IPS DF 4.7 (cell line): ENCODE measurements at regions not wholly inside any gene's neighbourhood (a gene's known extent, or its start where the extent isn't known, plus 50 kb on each side); places are given as distances from the start of the nearest gene placed in this dataset.

Experiments used
- DNase-seq: peaks from one replicate; pipeline ENCODE4 v3.0.0-alpha.2; 2013; ENCODE audit warnings: low spot score; ENCODE audit errors: extremely low read depth

- no peak for DNase-seq
These were observed 152.0 kb downstream of the CHRM3 start for GRCh38 chr1:239538239-239538988.

DNA sequence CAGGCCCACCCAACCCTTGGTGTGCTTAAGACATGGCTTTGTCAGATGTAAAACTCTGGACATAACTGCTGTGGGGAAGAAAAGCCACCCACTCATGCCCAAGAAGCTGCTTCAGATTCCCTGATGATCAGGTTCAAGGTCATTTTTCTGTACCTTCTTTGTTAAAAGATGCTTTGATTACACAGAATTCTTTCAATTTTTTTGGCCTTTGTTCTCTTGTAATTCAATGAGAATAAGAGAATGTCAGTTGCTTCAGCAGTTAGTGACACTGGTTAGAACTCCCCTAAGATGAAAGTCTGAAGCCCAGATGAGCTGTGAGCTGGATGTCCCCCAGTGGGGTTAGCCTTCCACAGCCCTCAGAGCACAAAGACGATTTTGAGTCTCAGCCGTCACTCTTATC is 152.7 kb downstream of the CHRM3 start:
- no peak for DNase-seq

DNA sequence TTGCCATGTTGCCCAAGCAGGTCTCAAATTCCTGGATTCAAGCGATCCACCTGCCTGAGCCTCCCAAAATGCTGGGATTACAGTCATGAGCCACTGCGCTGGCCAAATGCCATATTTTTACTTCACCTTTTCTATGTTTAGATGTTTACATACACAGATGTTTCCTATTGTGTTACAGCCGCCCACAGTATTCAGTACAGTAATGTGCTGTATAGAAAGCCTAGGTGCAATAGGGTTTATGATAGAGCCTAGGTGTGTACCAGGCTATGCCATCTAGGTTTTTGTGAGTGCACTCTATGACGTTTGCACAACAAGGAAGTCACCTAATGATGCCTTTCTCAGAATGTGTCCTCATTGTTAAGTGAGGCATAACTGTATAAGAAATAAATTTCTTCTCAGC is 153.4 kb downstream of the CHRM3 start:
- no peak for DNase-seq

GRCh38 chr1:239543873-239544272 is 157.5 kb downstream of the CHRM3 start:
- DNase-seq = no peak

DNA sequence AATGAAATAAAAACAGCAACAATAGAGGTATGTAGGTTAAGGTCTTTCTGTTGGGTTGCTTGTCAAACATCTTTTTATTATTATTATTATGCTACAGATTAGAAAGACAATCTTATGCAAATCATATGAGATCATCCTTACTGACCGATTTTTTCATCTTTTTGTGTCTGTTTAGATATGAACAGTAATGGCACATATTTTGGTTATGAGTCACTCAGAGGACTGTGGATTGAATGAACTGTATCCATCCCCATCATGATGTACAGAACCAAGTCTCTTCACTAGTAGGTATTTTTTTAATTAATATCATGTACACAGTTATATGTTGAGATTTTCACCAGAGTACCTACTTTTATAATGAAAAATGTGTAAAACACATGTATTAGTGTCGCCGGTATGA is 159.1 kb downstream of the CHRM3 start:
- no peak for DNase-seq

DNA sequence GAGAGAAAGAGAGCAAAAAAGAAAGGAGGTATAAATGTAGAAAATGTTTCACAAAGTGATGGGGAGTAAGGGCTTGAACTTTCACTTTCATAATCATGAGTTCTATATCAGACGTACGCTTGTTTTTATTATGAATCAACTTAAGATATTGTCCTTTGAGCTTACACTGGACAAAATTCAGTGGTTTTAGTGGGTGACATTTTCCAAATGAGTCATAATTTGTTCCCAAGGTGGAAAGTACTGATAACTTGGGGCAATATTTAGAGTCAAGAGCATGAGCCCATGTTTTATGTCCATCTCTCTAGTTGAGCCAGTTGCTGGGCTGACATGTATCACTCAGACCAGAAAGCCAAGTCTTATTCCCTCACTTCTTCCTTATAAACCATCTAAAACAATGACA is 161.6 kb downstream of the CHRM3 start:
- no peak for DNase-seq

DNA sequence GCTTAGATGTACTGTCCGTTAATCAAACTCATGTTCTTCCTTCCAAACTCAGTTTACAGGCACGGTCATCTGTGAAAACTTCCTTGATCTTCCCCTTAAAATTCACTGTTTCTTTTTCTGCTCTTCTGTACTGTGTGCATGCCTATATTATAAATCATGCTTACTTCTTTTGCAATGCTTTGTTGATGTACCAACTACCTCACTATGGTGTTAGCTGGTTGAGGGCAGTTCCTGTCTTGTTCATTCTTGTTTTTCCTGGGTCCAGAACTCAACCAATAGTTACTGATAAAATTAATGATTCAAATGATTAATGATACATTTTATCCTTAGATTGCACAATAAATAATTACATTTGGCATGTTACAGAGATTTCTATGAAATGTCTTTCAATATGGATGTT is 163.8 kb downstream of the CHRM3 start:
- DNase-seq = no peak

- no peak for DNase-seq
These were observed 169.0 kb downstream of the CHRM3 start for GRCh38 chr1:239555350-239555749.

- DNase-seq = no peak
These were observed 172.2 kb downstream of the CHRM3 start for GRCh38 chr1:239558559-239558958.

- no peak for DNase-seq
These were observed 172.6 kb downstream of the CHRM3 start for GRCh38 chr1:239558991-239559390.

DNA sequence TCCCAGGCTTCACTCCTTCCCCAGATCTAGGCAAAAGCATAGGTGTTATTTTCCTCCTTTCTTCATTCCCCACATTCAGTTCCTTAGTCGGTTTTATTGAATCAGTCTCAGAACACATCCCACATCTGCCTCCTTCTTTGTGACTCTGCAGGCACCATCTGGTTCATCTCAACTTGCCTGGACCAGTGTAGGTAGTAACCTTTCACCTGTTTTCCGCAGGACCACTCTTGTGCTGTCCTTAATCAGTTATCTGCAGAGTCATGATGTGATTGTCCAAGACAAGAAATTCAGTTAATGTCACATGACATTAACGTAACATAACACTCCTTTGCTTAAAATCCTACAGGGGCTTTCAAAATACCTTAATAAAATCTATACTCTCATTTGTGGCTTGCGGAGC is 174.6 kb downstream of the CHRM3 start:
- no peak for DNase-seq

DNA sequence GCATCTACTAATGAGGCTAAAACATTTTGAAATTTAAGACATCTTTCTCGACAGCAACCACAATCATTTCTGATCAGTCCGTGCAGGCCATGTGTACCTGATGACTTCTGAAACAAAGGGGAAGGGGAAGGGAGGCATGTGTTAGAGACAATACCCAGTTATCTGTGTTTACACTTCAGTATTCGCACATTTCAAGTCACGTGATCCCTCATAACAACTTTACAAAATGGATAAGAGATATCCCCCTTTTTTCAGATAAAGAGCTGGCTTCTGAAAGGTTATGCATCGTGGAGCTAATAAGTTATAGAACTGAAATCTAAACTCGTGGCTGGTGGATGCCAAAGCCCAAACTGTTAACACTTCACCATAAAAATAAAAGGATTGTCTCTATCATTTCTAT is 175.7 kb downstream of the CHRM3 start:
- no peak for DNase-seq

DNA sequence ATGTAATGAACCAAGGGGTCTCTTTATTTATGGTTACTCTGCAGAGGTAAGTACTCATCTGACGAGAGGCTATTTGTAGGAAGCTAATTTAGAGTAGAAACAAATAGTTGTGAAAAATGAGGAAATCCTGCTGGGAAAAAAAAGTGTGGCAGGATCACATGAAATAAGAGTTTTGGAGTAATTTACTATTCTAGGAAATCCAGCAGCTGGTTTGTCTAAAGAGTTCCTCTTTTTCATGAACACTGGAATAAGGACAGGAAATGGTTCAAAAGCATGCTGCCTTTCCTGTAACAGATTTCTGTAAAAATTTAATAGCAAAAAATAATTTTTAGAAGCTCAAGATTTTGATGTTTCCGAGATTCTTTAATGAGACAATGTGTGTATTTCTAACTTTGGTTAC is 177.3 kb downstream of the CHRM3 start:
- DNase-seq = no peak

GRCh38 chr1:239566074-239566473 is 179.7 kb downstream of the CHRM3 start:
- no peak for DNase-seq

- no peak for DNase-seq
These were observed 184.5 kb downstream of the CHRM3 start for GRCh38 chr1:239570878-239571277.

GRCh38 chr1:239572183-239572582 is 185.8 kb downstream of the CHRM3 start:
- DNase-seq = no peak

- DNase-seq = no peak
These were observed 187.7 kb downstream of the CHRM3 start for GRCh38 chr1:239574112-239574511.

- no peak for DNase-seq
These were observed 188.7 kb downstream of the CHRM3 start for GRCh38 chr1:239575113-239575512.

DNA sequence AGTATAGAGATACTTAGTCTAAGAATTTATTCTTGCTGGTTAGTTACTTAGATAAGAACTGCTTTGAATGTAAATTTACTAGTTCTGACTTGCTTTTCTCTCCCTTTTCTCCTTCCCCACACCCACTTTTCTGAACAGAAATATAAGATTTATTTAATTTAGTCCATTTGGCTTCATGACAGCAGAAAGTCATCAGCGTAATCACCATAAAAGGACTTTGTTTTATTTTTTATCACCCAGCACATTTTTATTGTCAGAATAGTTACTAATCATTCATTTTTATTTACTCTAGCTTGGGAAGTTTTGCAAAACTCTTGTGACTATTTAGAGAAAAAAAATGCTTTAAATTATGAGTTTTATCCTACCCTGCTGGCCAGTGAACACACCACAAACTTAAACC is 197.2 kb downstream of the CHRM3 start:
- DNase-seq = no peak

DNA sequence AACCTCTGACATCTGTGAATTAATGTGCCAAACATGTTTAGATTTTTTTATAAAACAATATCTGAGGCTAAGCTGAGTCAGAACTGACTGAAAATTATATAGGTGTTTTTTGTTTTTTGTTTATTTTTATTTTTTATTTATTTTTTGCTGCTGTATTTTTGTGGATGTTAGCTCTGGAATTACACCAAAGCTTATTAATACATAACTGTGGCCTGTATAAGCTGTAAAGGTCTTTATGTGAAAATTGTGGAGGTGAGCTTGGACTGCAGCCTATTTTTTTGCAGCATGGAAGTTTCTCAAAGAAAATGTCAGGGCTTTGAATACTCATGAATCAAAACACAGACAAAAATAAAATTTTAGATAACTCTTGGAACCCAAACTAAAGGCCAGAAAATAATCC is 199.8 kb downstream of the CHRM3 start:
- DNase-seq = no peak

DNA sequence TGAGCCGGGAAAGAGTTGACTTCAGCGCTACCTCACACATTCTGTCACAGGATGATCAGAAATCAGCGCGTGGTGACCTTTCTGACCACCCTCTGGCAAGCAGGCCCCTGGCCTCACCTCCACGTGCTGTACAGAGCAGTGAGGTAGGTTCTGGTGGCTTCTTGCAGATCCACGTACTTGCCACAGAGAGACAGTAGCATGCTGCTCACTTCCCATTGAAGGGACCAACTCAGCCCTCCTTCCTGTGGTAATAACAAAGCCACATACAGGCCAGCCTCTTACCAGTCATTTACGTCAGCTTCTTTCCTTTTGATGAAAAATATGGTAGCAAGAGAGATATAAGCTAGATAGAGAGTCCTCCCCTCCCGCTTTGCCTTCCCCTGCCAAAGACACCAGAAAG is 200.7 kb downstream of the CHRM3 start:
- no peak for DNase-seq

DNA sequence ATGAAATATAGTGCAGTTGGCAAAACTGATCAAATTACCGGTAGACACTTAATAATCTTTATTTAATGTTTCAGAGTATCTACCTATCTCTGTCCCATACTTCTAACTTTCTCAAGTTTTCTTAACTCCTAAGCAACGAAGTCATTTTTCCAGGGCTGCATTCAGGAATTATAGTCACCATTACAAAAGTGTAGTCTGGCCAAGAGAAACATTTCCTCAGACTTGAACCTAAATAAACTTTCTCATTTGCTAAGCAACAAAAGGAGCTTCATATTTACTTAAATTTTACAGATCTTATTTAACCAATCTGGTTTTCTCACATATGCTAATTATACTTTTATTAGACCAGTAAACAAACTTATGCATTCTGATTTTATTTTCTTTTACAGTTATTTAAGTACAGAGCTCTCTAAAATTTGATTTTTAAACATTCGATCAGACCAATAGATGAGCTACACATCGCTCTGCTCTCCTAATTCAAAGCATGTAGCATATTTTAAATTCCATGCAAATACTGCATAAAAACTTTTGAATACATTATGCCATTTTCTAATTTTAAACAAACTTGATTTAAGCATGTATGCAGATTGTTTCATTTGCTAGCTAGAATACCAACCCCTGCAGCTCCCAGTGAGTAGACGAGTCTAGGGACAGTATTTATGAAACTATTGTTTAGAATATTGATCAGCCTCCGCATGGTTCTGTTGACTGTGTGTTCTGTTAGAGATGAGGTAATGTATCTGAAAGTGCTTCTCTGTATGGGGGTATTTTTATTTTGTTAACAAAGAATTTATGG is 201.4 kb downstream of the CHRM3 start:
- DNase-seq = no peak

DNA sequence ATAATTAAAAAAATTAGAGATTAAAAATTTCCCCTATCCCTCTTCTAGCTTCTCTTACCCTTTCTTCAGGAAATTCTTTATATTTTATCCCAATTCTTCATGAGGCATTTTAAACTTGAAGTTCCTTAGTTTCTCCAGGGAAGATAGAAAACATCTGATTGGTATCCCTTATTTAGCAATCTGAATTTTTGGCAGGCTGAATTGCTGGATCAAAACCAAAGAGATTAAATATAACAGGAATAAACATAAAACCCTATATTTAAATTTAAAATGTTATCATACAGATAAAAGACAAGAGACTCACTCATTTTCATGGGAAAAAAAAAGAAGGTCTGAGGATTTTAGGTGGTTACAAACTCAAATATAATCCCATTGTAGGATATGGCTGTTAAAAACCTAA is 204.2 kb downstream of the CHRM3 start:
- no peak for DNase-seq
